AML-193 (cell line): ENCODE measurements at regions not wholly inside any gene's neighbourhood (a gene's known extent, or its start where the extent isn't known, plus 50 kb on each side); places are given as distances from the start of the nearest gene placed in this dataset.
"Not testable (repeated sequence)": the region's sequence is repeated elsewhere in the genome, so short reads cannot be mapped to it uniquely, and the experiment has no call there.

ENCODE experiments used
- DNase-seq, 2 experiments: peaks; one replicate each; lab custom pipeline; 2025; lab: John Stamatoyannopoulos, UW

GRCh38 chr3:106348139-106348690, 479.4 kb upstream of the CBLB start:
- DNase-seq = no peak

GRCh38 chr3:106349191-106349881, 480.5 kb upstream of the CBLB start:
- DNase-seq = no peak

- no peak for DNase-seq
These were observed 487.1 kb upstream of the CBLB start for GRCh38 chr3:106355873-106356272.

- DNase-seq = no peak
These were observed 490.9 kb upstream of the CBLB start for GRCh38 chr3:106359692-106360091.

- not testable (repeated sequence) for DNase-seq
These were observed 492.1 kb upstream of the CBLB start for GRCh38 chr3:106360901-106361300.

- DNase-seq = no peak
These were observed 495.7 kb upstream of the CBLB start for GRCh38 chr3:106364477-106364876.

- DNase-seq = no peak
These were observed 496.4 kb upstream of the CBLB start for GRCh38 chr3:106365061-106365691.

- no peak for DNase-seq
These were observed 497.5 kb upstream of the CBLB start for GRCh38 chr3:106366352-106366751.

- no peak for DNase-seq
These were observed 498.7 kb upstream of the CBLB start for GRCh38 chr3:106367496-106367895.

- DNase-seq = no peak
These were observed 502.6 kb upstream of the CBLB start for GRCh38 chr3:106371221-106371970.

GRCh38 chr3:106371971-106372805, 503.4 kb upstream of the CBLB start:
- DNase-seq = no peak

GRCh38 chr3:106372806-106373190, 504.0 kb upstream of the CBLB start:
- DNase-seq = no peak

GRCh38 chr3:106376016-106376570, 507.3 kb upstream of the CBLB start:
- no peak for DNase-seq

- no peak for DNase-seq
These were observed 510.5 kb upstream of the CBLB start for GRCh38 chr3:106379251-106379750.

GRCh38 chr3:106380232-106380631, 511.4 kb upstream of the CBLB start:
- DNase-seq = no peak

- no peak for DNase-seq
These were observed 512.6 kb upstream of the CBLB start for GRCh38 chr3:106381286-106381938.

GRCh38 chr3:106381939-106382335, 513.1 kb upstream of the CBLB start:
- DNase-seq = no peak

- DNase-seq = no peak
These were observed 517.2 kb upstream of the CBLB start for GRCh38 chr3:106386050-106386449.

- DNase-seq = no peak
These were observed 524.1 kb upstream of the CBLB start for GRCh38 chr3:106392915-106393314.

- no peak for DNase-seq
These were observed 528.2 kb upstream of the CBLB start for GRCh38 chr3:106397006-106397405.
